Fibroblast of skin of left biceps (primary cell): ENCODE measurements at regions not wholly inside any gene's neighbourhood (a gene's known extent, or its start where the extent isn't known, plus 50 kb on each side); places are given as distances from the start of the nearest gene placed in this dataset.

Source experiments
- DNase-seq, 2 experiments: peaks; one replicate each; pipeline ENCODE4 v3.0.0-alpha.2; 2013; ENCODE audit warnings: low read depth in 2 of 2

GRCh38 chr3:31048143-31048542 is 153.7 kb upstream of the GADL1 start:
- DNase-seq, result no peak

- DNase-seq, result no peak
These were observed 155.8 kb upstream of the GADL1 start for GRCh38 chr3:31050296-31050695.

- DNase-seq, result no peak
These were observed 156.8 kb upstream of the GADL1 start for GRCh38 chr3:31051226-31051625.

DNA sequence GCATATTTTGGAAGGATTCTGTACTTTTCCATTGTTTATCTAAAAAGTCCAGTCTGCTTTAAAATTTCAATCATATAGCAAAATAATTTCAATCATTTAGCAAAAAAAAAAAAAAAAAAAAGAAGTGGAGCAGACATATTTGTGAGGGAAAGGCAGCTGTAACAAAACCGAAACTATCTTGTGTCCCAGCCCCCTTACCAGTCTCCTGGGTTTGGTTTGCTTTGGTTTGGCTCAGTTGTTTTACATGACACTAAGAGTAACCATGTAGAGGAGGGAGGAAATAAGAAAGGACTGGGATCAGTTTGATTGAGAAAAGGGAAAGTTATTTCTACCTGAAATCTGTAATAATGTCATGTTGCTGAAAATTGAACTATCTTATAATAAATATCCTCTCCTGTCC is 158.8 kb upstream of the GADL1 start:
- no peak for DNase-seq

DNA sequence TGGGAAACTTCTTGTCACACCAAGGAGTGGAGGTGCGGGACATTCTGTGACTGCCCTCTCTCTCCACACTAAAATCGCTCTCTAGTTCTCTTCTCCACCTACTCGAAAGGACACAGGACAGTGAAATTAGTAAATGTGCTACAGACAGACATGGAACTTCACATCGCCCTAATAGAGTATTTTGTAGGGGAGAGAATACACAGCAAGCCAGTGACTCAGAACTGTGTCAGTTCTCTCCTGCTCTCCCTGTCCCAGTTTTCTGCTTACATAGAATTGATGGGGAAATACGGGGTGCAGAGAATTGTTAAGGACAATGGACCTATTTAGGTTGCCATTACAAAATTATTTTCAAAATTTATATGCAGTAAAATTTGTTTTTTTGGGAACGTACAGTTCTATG is 159.6 kb upstream of the GADL1 start:
- no peak for DNase-seq

GRCh38 chr3:31055757-31056156 is 161.3 kb upstream of the GADL1 start:
- no peak for DNase-seq

DNA sequence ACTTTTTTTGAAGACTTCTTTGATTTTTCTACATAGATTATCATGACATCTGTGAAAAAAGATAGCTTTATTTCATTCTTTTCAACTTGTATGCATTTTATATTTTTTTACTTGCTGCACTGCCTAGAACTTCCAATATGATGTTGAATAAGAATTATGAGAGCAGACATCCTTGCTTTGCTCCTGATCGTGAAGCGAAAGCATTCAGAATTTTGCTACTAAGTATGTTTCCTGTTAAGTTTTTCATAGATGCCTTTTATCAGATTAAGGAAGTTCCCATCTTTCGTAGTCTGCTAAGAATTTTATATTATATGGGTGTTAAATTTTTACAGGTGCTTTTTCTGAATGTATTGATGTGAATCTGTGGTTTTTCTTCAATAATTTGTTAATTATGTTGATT is 163.4 kb upstream of the GADL1 start:
- no peak for DNase-seq

GRCh38 chr3:31064021-31064420 is 169.6 kb upstream of the GADL1 start:
- no peak for DNase-seq

GRCh38 chr3:31065765-31066164 is 171.3 kb upstream of the GADL1 start:
- no peak for DNase-seq

DNA sequence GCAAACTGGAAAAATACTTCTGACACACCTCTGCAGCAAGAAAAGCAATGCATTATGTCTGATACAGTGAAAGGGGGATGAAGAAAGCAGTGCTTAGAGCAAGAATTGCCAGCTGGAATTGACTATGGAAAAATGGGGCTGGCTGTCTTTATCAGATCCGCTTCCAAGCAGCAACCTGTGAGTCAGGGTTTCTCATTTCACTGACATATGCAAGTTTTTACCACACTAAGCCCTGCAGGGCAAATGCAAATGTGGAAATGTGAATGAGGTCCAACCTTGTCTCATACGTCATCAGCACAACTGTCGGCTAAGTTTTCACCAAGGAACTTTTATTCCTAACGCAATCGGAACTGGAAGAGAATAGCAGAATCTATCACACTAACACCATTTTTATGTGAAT is 172.5 kb upstream of the GADL1 start:
- peak; percentile 84 to 87 for DNase-seq

GRCh38 chr3:31075471-31075870 is 181.0 kb upstream of the GADL1 start:
- no peak for DNase-seq

DNA sequence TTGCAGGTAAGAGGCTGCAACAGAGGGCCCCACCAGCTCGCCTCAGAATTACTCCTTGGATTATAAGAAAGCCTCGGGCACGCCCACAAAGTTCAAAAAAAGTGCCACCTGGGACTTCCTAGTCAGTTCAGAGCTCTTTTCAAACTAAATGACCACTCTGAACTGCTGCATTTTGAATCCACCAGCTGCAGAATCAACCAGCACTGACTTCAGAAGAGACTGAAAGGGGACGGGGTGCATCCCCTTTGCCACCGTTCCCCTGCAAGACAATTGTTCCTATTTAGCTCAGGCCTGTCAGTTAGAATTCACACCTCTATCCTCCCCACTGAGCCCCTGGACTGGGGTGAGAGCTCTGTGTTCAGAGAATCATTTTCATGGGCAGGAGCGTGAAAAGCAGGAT is 181.4 kb upstream of the GADL1 start:
- DNase-seq, result no peak

- DNase-seq, result peak; percentile 56 to 60
These were observed 182.7 kb upstream of the GADL1 start for GRCh38 chr3:31077021-31077601.

- no peak for DNase-seq
These were observed 183.4 kb upstream of the GADL1 start for GRCh38 chr3:31077826-31078225.

- DNase-seq, result no peak
These were observed 185.2 kb upstream of the GADL1 start for GRCh38 chr3:31079689-31080088.

GRCh38 chr3:31081018-31081662 is 186.7 kb upstream of the GADL1 start:
- DNase-seq, result no peak

DNA sequence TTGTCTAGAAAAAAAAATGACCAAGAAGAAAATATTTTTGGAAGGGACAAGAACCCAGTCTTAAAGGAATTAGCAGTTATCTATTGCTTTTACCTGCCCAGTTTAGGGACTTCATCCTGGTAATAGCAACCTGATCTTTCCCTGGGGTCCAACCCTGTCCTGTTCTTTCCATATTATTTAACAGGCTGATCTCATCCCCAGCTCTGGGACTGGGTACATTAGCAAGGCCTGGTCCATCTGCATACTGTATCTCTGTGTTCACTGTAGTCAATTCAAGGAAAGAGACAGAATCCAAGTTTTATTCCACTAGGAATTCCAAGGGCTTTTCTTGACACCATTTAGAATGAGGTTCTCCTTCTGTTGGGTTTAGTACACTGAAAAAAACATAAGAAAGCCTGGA is 191.7 kb upstream of the GADL1 start:
- no peak for DNase-seq

DNA sequence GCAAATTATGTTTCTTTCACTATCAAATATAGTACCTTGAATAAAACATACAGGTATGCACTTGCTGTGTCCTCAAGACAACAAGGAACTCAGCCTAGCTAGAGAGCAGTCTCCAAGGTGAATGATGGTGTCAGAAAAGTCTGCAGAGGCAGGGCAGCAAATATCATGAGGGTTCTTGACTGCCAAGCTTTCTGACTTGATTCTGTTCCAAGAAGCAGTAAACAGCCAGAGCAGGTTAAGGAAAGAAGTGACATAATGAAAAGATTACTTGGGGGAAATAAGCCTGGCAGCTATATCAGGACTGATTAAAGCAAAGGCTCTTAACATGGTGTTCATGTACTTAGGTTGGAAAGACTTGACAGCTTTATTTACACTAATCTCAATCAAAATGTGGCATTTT is 192.2 kb upstream of the GADL1 start:
- DNase-seq, result no peak

DNA sequence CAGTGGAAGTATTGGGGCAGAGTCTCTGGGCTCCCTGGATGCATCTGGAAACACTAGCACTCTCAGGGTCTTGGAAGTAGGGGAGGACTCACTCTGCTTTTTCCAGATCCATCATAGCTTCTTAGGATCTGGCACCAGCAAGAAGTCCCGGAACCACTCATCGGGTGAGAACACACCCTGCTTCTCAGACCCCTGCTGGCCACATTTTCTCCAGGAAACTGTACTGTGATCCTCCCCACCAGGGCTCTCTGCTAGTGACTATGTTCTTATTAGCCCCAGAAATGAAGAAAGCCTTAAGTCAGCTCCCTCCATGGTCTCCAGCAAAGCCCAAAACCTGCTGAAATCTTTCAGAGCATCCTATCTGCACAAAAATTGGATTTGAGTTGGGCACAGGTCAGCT is 197.3 kb upstream of the GADL1 start:
- DNase-seq, result no peak

DNA sequence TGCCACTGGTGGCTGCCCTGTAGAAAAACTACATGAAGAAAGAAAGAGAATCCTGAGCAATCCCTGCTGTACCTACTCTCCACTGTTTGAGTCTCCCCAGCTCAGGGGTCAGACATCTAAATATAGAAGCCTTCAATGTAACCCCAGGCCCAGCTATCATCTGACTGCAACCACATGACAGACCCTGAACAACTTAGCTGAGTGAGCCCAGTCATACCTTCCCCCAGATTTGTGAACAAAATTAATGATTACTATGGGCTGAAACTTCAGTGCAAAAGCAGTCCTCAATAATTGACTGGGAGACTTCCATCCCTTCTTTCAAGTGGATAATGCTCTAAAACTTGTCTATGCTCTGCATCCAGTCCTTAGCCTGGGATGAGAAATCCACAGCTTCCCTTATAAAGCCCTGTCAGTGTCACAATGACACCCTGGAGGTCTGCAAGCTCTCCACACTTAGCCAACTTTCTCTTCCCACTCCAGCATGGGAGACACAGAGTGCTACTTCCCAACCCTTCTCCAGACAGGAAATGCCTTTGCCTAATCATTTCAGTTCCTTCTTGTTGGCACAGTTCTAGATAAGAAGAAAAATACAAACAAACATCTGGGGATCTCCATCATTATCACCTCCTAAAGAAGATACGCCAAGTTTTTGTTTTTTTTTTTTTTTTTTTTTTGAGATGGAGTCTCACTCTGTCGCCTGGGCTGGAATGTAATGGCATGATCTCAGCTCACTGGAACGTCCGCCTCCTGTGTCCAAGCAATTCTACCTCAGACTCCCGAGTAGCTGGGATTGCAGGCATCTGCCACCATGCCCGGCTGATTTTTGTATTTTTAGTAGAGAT is 198.5 kb upstream of the GADL1 start:
- no peak for DNase-seq

GRCh38 chr3:31093606-31094005 is 199.1 kb upstream of the GADL1 start:
- no peak for DNase-seq

GRCh38 chr3:31094048-31094447 is 199.6 kb upstream of the GADL1 start:
- DNase-seq, result no peak

GRCh38 chr3:31095255-31095654 is 200.8 kb upstream of the GADL1 start:
- no peak for DNase-seq
